GM12878 (cell line): ENCODE measurements at regions not wholly inside any gene's neighbourhood (a gene's known extent, or its start where the extent isn't known, plus 50 kb on each side); places are given as distances from the start of the nearest gene placed in this dataset.

Experiments
- ATAC-seq: fragments of 200-7000 bp; cut with Tn5 transposase; 3 replicates; pipeline ENCODE4 v1.9.1; 2020; ENCODE audit warnings: mild to moderate bottlenecking, moderate library complexity
- BruUV-seq: library from RNA; stranded (reverse); fragments of 400-500 nt; replicated peaks from 2 replicates; lab custom pipeline; 2021; lab: Mats Ljungman, UMichigan
- CTCF ChIA-PET: fragments of 300-600 bp; sonication (Branson Sonifier 250); formaldehyde crosslinking; extraction: SDS; loops from one replicate; lab custom pipeline; 2021; ENCODE audit warnings: inconsistent platforms; lab: Yijun Ruan, JAX
- POLR2A ChIA-PET: fragments of 350-600 bp; formaldehyde crosslinking; extraction: SDS; loops from one replicate; lab custom pipeline; 2021; ENCODE audit warnings: inconsistent platforms; lab: Charles Lee
- RAD21 ChIA-PET: fragments of 300-600 bp; sonication (Branson Sonifier 250); formaldehyde crosslinking; loops from one replicate; lab custom pipeline; 2023; ENCODE audit warnings: antibody characterized with exemption; ENCODE audit not compliant: unreplicated experiment; lab: Charles Lee
- SMC1A ChIA-PET: fragments of 300-600 bp; sonication (Branson Sonifier 250); formaldehyde crosslinking; loops from one replicate; lab custom pipeline; 2023; ENCODE audit not compliant: unreplicated experiment, uncharacterized antibody; lab: Charles Lee
- DNase-seq: peaks from one replicate; pipeline ENCODE4 v3.0.0-alpha.2; 2011; ENCODE audit warnings: low read depth, low spot score
- FAIRE-seq: peaks from 3 replicates; lab custom pipeline; 2011; peaks lifted over from hg19 to GRCh38; lab: Jason Lieb, UNC
- H2AFZ ChIP-seq: 2 replicates; pipeline ENCODE4 v1.6.0; 2011; ENCODE audit warnings: low read depth, low read length, control low read depth; ENCODE audit not compliant: control insufficient read depth
- H3K27ac ChIP-seq: 2 replicates; pipeline ENCODE4 v1.5.1; 2011; ENCODE audit warnings: control low read depth; ENCODE audit not compliant: control insufficient read depth, insufficient read depth
- H3K27me3 ChIP-seq, 2 experiments: replicated peaks in 1 of 2; 2 replicates each; pipeline versions ENCODE4 v1.6.0 to v1.6.1; 2011; ENCODE audit warnings: low read length in 1 of 2; ENCODE audit not compliant: control insufficient read depth in 2 of 2, insufficient read depth in 2 of 2
- H3K36me3 ChIP-seq, 2 experiments: 2 replicates each; pipeline ENCODE4 v1.5.1; 2011; ENCODE audit warnings: low read length in 1 of 2; ENCODE audit not compliant: control insufficient read depth in 2 of 2, insufficient read depth in 2 of 2
- H3K4me1 ChIP-seq: 2 replicates; pipeline ENCODE4 v1.6.1; 2011; ENCODE audit warnings: mild to moderate bottlenecking, low read length, moderate library complexity, mixed read lengths; ENCODE audit not compliant: control insufficient read depth, insufficient read depth
- H3K4me2 ChIP-seq: 2 replicates; pipeline ENCODE4 v1.6.0; 2011; ENCODE audit warnings: control low read depth; ENCODE audit not compliant: control insufficient read depth, insufficient read depth
- H3K4me3 ChIP-seq: fragments of 200-600 bp; sonication (generic); 2 replicates; pipeline ENCODE4 v1.5.1; 2016
- H3K79me2 ChIP-seq: 2 replicates; pipeline ENCODE4 v1.6.0; 2011; ENCODE audit warnings: low read length; ENCODE audit not compliant: control insufficient read depth, insufficient read depth
- H3K9ac ChIP-seq: 2 replicates; pipeline ENCODE4 v1.8.0; 2011; ENCODE audit warnings: low read length, control low read depth, mixed read lengths; ENCODE audit not compliant: control insufficient read depth, insufficient read depth
- H3K9me3 ChIP-seq: replicated peaks from 3 replicates; pipeline ENCODE4 v1.5.1; 2011; ENCODE audit warnings: mild to moderate bottlenecking, low read length; ENCODE audit not compliant: control insufficient read depth, insufficient read depth
- H4K20me1 ChIP-seq: 2 replicates; pipeline ENCODE4 v1.6.0; 2011; ENCODE audit not compliant: control insufficient read depth, insufficient read depth
- ATF3 ChIP-seq: IDR thresholded peaks from 2 replicates; pipeline ENCODE4 v1.6.1; 2011; ENCODE audit warnings: low read depth, mild to moderate bottlenecking, low read length, moderate library complexity, borderline replicate concordance; ENCODE audit errors: extremely low read depth
- CBFB ChIP-seq: IDR thresholded peaks from 2 replicates; pipeline ENCODE4 v1.6.1; 2016; ENCODE audit warnings: antibody characterized with exemption, low read depth
- CHD2 ChIP-seq: IDR thresholded peaks from 2 replicates; pipeline ENCODE4 v1.6.1; 2011; ENCODE audit warnings: low read depth, low read length, improper control_type of control experiment, borderline replicate concordance
- E2F8 ChIP-seq: fragments of 450-650 bp; IDR thresholded peaks from 2 replicates; pipeline ENCODE4 v1.6.1; 2018; ENCODE audit warnings: mild to moderate bottlenecking, low read depth, moderate library complexity; ENCODE audit not compliant: partially characterized antibody
- EED ChIP-seq: sonication (generic); IDR thresholded peaks from 2 replicates; pipeline ENCODE4 v1.6.1; 2016; ENCODE audit warnings: antibody characterized with exemption, low read depth
- EP300 ChIP-seq, 2 experiments: fragments of 150-350 bp in 1 of 2; IDR thresholded peaks; 2 replicates each; pipeline ENCODE4 v1.6.1; 2011 to 2012; ENCODE audit warnings: low read depth in 2 of 2, low read length in 2 of 2, borderline replicate concordance in 1 of 2, improper control_type of control experiment in 1 of 2, inconsistent platforms in 1 of 2; ENCODE audit not compliant: control insufficient read depth in 1 of 2
- HDAC2 ChIP-seq: fragments of 200-600 bp; sonication (generic); IDR thresholded peaks from 2 replicates; pipeline ENCODE4 v1.6.1; 2017
- KAT2A ChIP-seq: conservative IDR thresholded peaks from 2 replicates; pipeline ENCODE4 v1.6.1; 2011; ENCODE audit warnings: low read depth, low read length; ENCODE audit not compliant: control insufficient read depth
- LARP7 ChIP-seq: fragments of 450-650 bp; IDR thresholded peaks from 2 replicates; pipeline ENCODE4 v1.6.1; 2017; ENCODE audit warnings: mild to moderate bottlenecking
- MYC ChIP-seq: IDR thresholded peaks from 2 replicates; pipeline ENCODE4 v1.6.1; 2011; ENCODE audit warnings: mild to moderate bottlenecking, low read length, moderate library complexity, inconsistent platforms; ENCODE audit not compliant: insufficient read depth, insufficient replicate concordance, insufficient read length, severe bottlenecking
- NR2F1 ChIP-seq: fragments of 450-650 bp; conservative IDR thresholded peaks from 2 replicates; pipeline ENCODE4 v1.6.1; 2017; ENCODE audit warnings: mild to moderate bottlenecking
- PAX5 ChIP-seq: IDR thresholded peaks from 2 replicates; pipeline ENCODE4 v1.6.1; 2011; ENCODE audit warnings: low read depth, low read length, borderline replicate concordance
- POU2F2 ChIP-seq: IDR thresholded peaks from 3 replicates; pipeline ENCODE4 v1.6.1; 2011; ENCODE audit warnings: low read depth, mild to moderate bottlenecking, low read length, borderline replicate concordance
- SMAD1 ChIP-seq: fragments of 450-650 bp; IDR thresholded peaks from 2 replicates; pipeline ENCODE4 v1.6.1; 2018; ENCODE audit warnings: mild to moderate bottlenecking, low read depth; ENCODE audit not compliant: partially characterized antibody
- SP1 ChIP-seq: IDR thresholded peaks from one replicate; pipeline ENCODE4 v1.6.1; 2011; ENCODE audit warnings: low read depth, low read length
- ZBED1 ChIP-seq: IDR thresholded peaks from 2 replicates; pipeline ENCODE4 v1.6.1; 2016; ENCODE audit warnings: borderline replicate concordance
- ZBTB40 ChIP-seq: fragments of 450-650 bp; IDR thresholded peaks from 2 replicates; pipeline ENCODE4 v1.6.1; 2016; ENCODE audit warnings: mild to moderate bottlenecking, moderate library complexity, borderline replicate concordance
- ZNF24 ChIP-seq: fragments of 450-650 bp; IDR thresholded peaks from 2 replicates; pipeline ENCODE4 v1.6.1; 2017; ENCODE audit warnings: antibody characterized with exemption, mild to moderate bottlenecking
- WGBS: methylation state at CpG from one replicate; pipeline ENCODE4 v1.1.6; 2016; ENCODE audit warnings: low lambda C conversion rate; ENCODE audit not compliant: insufficient replicate concordance, insufficient coverage; ENCODE audit errors: missing lambda C conversion rate; 5-methylcytosine and 5-hydroxymethylcytosine counted together
- in situ Hi-C: fragments of 300-500 bp; cut with MboI; formaldehyde crosslinking; loops from 9 replicates; pipeline ENCODE4 v1.14.3; 2018; ENCODE audit warnings: mixed read lengths
- intact Hi-C: fragments of 100-400 bp; cut with micrococcal nuclease; formaldehyde crosslinking; loops from one replicate; pipeline ENCODE4 v1.14.2; 2022; ENCODE audit not compliant: unreplicated experiment

GRCh38 chr13:108437496-108437895, 168.0 kb downstream of the TNFSF13B start:
- no peak for DNase-seq
- no peaks in the 10 kb centered on the region for H3K9me3 ChIP-seq
- no peak overlapping the region for H2AFZ ChIP-seq
- H3K36me3 ChIP-seq: no peaks in the 10 kb centered on the region
- H3K27ac ChIP-seq: no peak overlapping the region
- ChIA-PET CTCF (interaction anchor here (0.9 to 1.5 kb wide), 2 partner anchors 10 to 70 kb away, joined by 3 to 8 read pairs; no protein-coding TSS in a partner anchor), POLR2A (no interaction called here), RAD21 (no interaction called here), SMC1A (interaction anchor here (1.2 to 1.8 kb wide), 2 partner anchors 9 to 55 kb away, joined by 4 read pairs; no protein-coding TSS in a partner anchor)
- no peaks in the 10 kb centered on the region for H3K4me1 ChIP-seq
- intact Hi-C loops (no loop called here), in situ Hi-C loops (no loop called here)
- FAIRE-seq: no peak
- H4K20me1 ChIP-seq: no peaks in the 10 kb centered on the region
- H3K27me3 ChIP-seq: no peaks in the 10 kb centered on the region
- no peak overlapping the region for H3K4me2 ChIP-seq
- no peaks in the 10 kb centered on the region for H3K79me2 ChIP-seq
- ATAC-seq: no peak
- no TSS peak for BruUV-seq
- H3K4me3 ChIP-seq: no peak overlapping the region
- 11% methylated on average over 2 of the region's 2 CpGs for WGBS
- H3K9ac ChIP-seq: no peak overlapping the region
- TF ChIP-seq SP1: no peak
- no peak for TF ChIP-seq EED
- no peak for TF ChIP-seq NR2F1
- no peak for TF ChIP-seq ZBTB40
- TF ChIP-seq PAX5: no peak
- TF ChIP-seq CHD2: no peak
- no peak for TF ChIP-seq SMAD1
- no peak for TF ChIP-seq E2F8
- no peak for TF ChIP-seq MYC
- no peak for TF ChIP-seq ZNF24
- no peak for TF ChIP-seq KAT2A
- TF ChIP-seq LARP7: no peak
- no peak for TF ChIP-seq CBFB
- no peak for TF ChIP-seq EP300 (IDR thresholded peaks at IDR 0.05; ENCODE audit: borderline replicate concordance in 1 of 2, control insufficient read depth in 1 of 2, low read depth in 2 of 2, low read length in 2 of 2)
- no peak for TF ChIP-seq ZBED1
- TF ChIP-seq ATF3: no peak
- no peak for TF ChIP-seq HDAC2
- TF ChIP-seq POU2F2: no peak
